GM12891 (cell line): ENCODE measurements at regions not wholly inside any gene's neighbourhood (a gene's known extent, or its start where the extent isn't known, plus 50 kb on each side); places are given as distances from the start of the nearest gene placed in this dataset.

Experiments
- DNase-seq: peaks from one replicate; pipeline ENCODE4 v3.0.0; 2011; ENCODE audit warnings: low spot score; ENCODE audit not compliant: insufficient read length
- FAIRE-seq: peaks from 2 replicates; lab custom pipeline; 2011; peaks lifted over from hg19 to GRCh38; lab: Jason Lieb, UNC
- PAX5 ChIP-seq: IDR thresholded peaks from 2 replicates; pipeline ENCODE4 v1.6.1; 2011; ENCODE audit warnings: low read length, moderate library complexity, mild to moderate bottlenecking; ENCODE audit not compliant: insufficient read depth, severe bottlenecking
- POLR2A ChIP-seq: IDR thresholded peaks from 2 replicates; pipeline ENCODE4 v1.6.1; 2011; ENCODE audit warnings: low read depth, low read length, control low read depth
- POLR2AphosphoS5 ChIP-seq: IDR thresholded peaks from 2 replicates; pipeline ENCODE4 v1.6.1; 2011; ENCODE audit warnings: low read depth, low read length, control low read depth
- POU2F2 ChIP-seq: IDR thresholded peaks from 2 replicates; pipeline ENCODE4 v1.6.1; 2011; ENCODE audit warnings: low read depth, mild to moderate bottlenecking, control low read depth, low read length, moderate library complexity
- SPI1 ChIP-seq: IDR thresholded peaks from 2 replicates; pipeline ENCODE4 v1.6.1; 2011; ENCODE audit warnings: low read depth, low read length, control low read depth
- TAF1 ChIP-seq: IDR thresholded peaks from 2 replicates; pipeline ENCODE4 v1.6.1; 2011; ENCODE audit warnings: low read depth, low read length, control low read depth

- no peak for TF ChIP-seq TAF1
- TF ChIP-seq POLR2A: no peak
- TF ChIP-seq POU2F2: no peak
- TF ChIP-seq POLR2AphosphoS5: no peak
- no peak for TF ChIP-seq PAX5
- TF ChIP-seq SPI1: no peak
- DNase-seq (no peak), FAIRE-seq (no peak)
Measured at GRCh38 chr4:181601103-181601502, 642.1 kb upstream of the TENM3 start.

DNA sequence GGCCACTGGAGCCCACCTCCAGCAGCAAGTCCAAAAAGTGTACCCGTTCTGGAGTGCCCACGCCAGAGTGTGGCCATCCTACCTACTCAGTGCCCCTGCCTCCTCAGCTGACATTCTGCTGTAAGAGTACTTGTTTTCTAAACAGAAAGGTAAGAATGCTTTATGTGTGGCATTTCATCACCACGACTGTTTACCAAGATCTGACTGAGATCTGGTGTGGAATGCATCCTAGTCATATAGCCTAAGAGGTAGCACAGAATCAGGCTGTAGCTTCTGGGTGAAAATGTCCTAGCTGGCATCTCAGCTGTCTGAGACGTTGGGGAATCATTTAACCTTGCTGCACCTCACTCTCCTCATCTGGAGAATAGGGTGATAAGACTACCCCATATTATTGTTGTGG lies 638.7 kb upstream of the TENM3 start:
- TF ChIP-seq TAF1: no peak
- TF ChIP-seq POLR2AphosphoS5: no peak
- TF ChIP-seq POLR2A: no peak
- TF ChIP-seq POU2F2: no peak
- TF ChIP-seq PAX5: no peak
- no peak for TF ChIP-seq SPI1
- FAIRE-seq (no peak), DNase-seq (no peak)

DNA sequence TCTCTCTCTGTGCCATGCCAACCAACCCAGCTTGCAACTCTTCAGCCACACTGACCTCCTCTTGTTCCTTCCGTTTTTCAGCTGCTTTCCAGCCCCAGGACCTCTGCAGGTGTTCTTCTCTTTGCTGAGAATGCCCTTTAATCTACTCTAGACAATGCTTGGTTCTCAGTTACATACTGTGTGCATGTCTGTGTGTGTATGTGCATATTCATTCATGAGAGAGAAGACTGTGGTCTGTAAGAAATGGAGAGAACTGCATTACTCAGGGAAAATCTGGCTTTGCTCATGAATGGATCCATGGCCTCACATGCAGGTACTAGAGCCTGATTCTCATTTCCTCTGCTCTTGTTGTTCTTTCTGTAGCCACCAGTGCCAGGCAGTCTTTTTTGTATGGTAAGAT lies 636.9 kb upstream of the TENM3 start:
- TF ChIP-seq SPI1 (no peak), PAX5 (no peak), POLR2A (no peak), TAF1 (no peak), POLR2AphosphoS5 (no peak), POU2F2 (no peak)
- no peak for DNase-seq
- FAIRE-seq: no peak

- TF ChIP-seq PAX5: no peak
- TF ChIP-seq POLR2AphosphoS5: no peak
- TF ChIP-seq SPI1: no peak
- TF ChIP-seq TAF1: no peak
- TF ChIP-seq POU2F2: no peak
- TF ChIP-seq POLR2A: no peak
- no peak for FAIRE-seq
- no peak for DNase-seq
Measured at GRCh38 chr4:181608181-181608580, 635.0 kb upstream of the TENM3 start.

- FAIRE-seq (no peak), DNase-seq (no peak)
- TF ChIP-seq TAF1 (no peak), PAX5 (no peak), POU2F2 (no peak), POLR2AphosphoS5 (no peak), POLR2A (no peak), SPI1 (no peak)
Measured at GRCh38 chr4:181611033-181611711, 632.0 kb upstream of the TENM3 start.

GRCh38 chr4:181611946-181612600 lies 631.1 kb upstream of the TENM3 start:
- TF ChIP-seq PAX5: no peak
- TF ChIP-seq POLR2AphosphoS5: no peak
- TF ChIP-seq TAF1: no peak
- no peak for TF ChIP-seq POLR2A
- TF ChIP-seq SPI1: no peak
- DNase-seq (no peak), FAIRE-seq (no peak)

DNA sequence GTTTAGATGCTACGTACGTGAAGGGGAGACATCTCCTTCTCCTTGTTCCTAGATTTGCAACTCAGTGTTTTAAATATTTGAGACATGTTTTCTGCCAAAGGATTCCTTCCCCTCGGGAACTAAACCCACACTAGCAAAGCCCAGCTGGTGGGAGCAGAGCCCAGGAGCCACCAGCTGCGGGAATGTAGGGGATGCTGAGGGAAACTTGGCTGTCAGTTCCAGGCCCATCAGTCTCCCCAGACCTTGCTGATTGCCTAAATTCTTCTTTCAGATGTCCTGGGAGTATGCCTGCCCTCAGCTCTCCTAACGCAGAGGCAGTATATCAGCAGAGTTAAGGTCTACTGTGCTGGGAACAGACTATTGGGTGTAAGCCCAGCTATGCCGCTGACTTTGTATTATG lies 630.0 kb upstream of the TENM3 start:
- DNase-seq: no peak
- TF ChIP-seq SPI1: no peak
- no peak for TF ChIP-seq POU2F2
- no peak for TF ChIP-seq TAF1
- no peak for TF ChIP-seq POLR2AphosphoS5
- no peak for TF ChIP-seq PAX5
- no peak for TF ChIP-seq POLR2A
- no peak for FAIRE-seq

- FAIRE-seq: no peak
- DNase-seq: no peak
- TF ChIP-seq POU2F2 (no peak), SPI1 (no peak), POLR2A (no peak), TAF1 (no peak), PAX5 (no peak), POLR2AphosphoS5 (no peak)
Measured at GRCh38 chr4:181618038-181618618, 625.1 kb upstream of the TENM3 start.

- DNase-seq: no peak
- TF ChIP-seq POLR2AphosphoS5 (no peak), SPI1 (no peak), TAF1 (no peak), POU2F2 (no peak), PAX5 (no peak), POLR2A (no peak)
- no peak for FAIRE-seq
Measured at GRCh38 chr4:181618896-181619295, 624.3 kb upstream of the TENM3 start.
